ENCODE measurements at regions not wholly inside any gene's neighbourhood (a gene's known extent, or its start where the extent isn't known, plus 50 kb on each side); places are given as distances from the start of the nearest gene placed in this dataset.

- ATAC-seq (no peak), DNase-seq (no peak)
- H3K4me3 ChIP-seq = no peak overlapping the region
- intact Hi-C loops (cut with DNase I, micrococcal nuclease) = no loop called here
- TF ChIP-seq CTCF (IDR thresholded peaks at IDR 0.05) = no peak
- no peaks in the 10 kb centered on the region for H3K36me3 ChIP-seq (ENCODE audit: low read depth)
- no peaks in the 10 kb centered on the region for H3K4me1 ChIP-seq (ENCODE audit: low read depth)
- H3K9me3 ChIP-seq = no peaks in the 10 kb centered on the region
Measured at GRCh38 chr16:9360075-9360474, 268.6 kb downstream of the HAPSTR1 start.

- no peak for TF ChIP-seq CTCF (IDR thresholded peaks at IDR 0.05)
- Histone ChIP-seq H3K4me3 (no peak overlapping the region), H3K4me1 (ENCODE audit: low read depth) (no peaks in the 10 kb centered on the region), H3K9me3 (no peaks in the 10 kb centered on the region), H3K36me3 (ENCODE audit: low read depth) (no peaks in the 10 kb centered on the region)
- no peak for DNase-seq
- intact Hi-C loops (cut with DNase I, micrococcal nuclease) = no loop called here
- ATAC-seq = no peak
Measured at GRCh38 chr16:9362050-9362449, 270.6 kb downstream of the HAPSTR1 start.

GRCh38 chr16:9362604-9363003, 271.2 kb downstream of the HAPSTR1 start:
- Histone ChIP-seq H3K36me3 (ENCODE audit: low read depth) (no peaks in the 10 kb centered on the region), H3K4me3 (no peak overlapping the region), H3K9me3 (no peaks in the 10 kb centered on the region), H3K4me1 (ENCODE audit: low read depth) (no peaks in the 10 kb centered on the region)
- intact Hi-C loops (cut with DNase I, micrococcal nuclease) = no loop called here
- no peak for DNase-seq
- TF ChIP-seq CTCF (IDR thresholded peaks at IDR 0.05) = no peak
- no peak for ATAC-seq

GRCh38 chr16:9363520-9363919, 272.1 kb downstream of the HAPSTR1 start:
- Histone ChIP-seq H3K4me3 (no peak overlapping the region), H3K36me3 (ENCODE audit: low read depth) (no peaks in the 10 kb centered on the region), H3K9me3 (no peaks in the 10 kb centered on the region), H3K4me1 (ENCODE audit: low read depth) (no peaks in the 10 kb centered on the region)
- intact Hi-C loops (cut with DNase I, micrococcal nuclease) = no loop called here
- no peak for DNase-seq
- ATAC-seq = no peak
- TF ChIP-seq CTCF (IDR thresholded peaks at IDR 0.05) = no peak

GRCh38 chr16:9364721-9365369, 273.4 kb downstream of the HAPSTR1 start:
- Histone ChIP-seq H3K4me1 (ENCODE audit: low read depth) (peaks cover 4% of the 10 kb centered on the region), H3K36me3 (ENCODE audit: low read depth) (no peaks in the 10 kb centered on the region), H3K4me3 (no peak overlapping the region), H3K9me3 (no peaks in the 10 kb centered on the region)
- ATAC-seq (no peak), DNase-seq (no peak)
- no peak for TF ChIP-seq CTCF (IDR thresholded peaks at IDR 0.05)
- intact Hi-C loops (cut with DNase I, micrococcal nuclease) = no loop called here

GRCh38 chr16:9365370-9365728, 273.9 kb downstream of the HAPSTR1 start:
- no peaks in the 10 kb centered on the region for H3K9me3 ChIP-seq
- ATAC-seq = peak; percentile 59
- H3K4me3 ChIP-seq = no peak overlapping the region
- no peaks in the 10 kb centered on the region for H3K36me3 ChIP-seq (ENCODE audit: low read depth)
- DNase-seq = peak in 2 of 3 donors; percentile 35 to 49
- TF ChIP-seq CTCF (IDR thresholded peaks at IDR 0.05) = no peak
- intact Hi-C loops (cut with DNase I, micrococcal nuclease) = no loop called here
- H3K4me1 ChIP-seq (ENCODE audit: low read depth) = peaks cover 8% of the 10 kb centered on the region

All from mucosa of descending colon (tissue), 3 donors.